Activated CD4-positive, alpha-beta T cell treated with anti-CD3 and anti-CD28 coated beads, Interleukin-2, amount 10 ng/mL, durations not matched to agents 7 days and 5 days (primary cell): ENCODE measurements at regions not wholly inside any gene's neighbourhood (a gene's known extent, or its start where the extent isn't known, plus 50 kb on each side); places are given as distances from the start of the nearest gene placed in this dataset.

Source experiments
- CTCF ChIA-PET: fragments of 350-600 bp; sonication (Branson Sonifier 250); formaldehyde crosslinking; loops from one replicate; lab custom pipeline; 2021; ENCODE audit warnings: antibody characterized with exemption; lab: Charles Lee
- POLR2A ChIA-PET: fragments of 350-600 bp; sonication (Branson Sonifier 250); formaldehyde crosslinking; loops from one replicate; lab custom pipeline; 2021; ENCODE audit warnings: antibody characterized with exemption; lab: Charles Lee
- DNase-seq: peaks from one replicate; pipeline ENCODE4 v3.0.0-alpha.2; 2020
- H3K27ac Mint-ChIP-seq: one replicate; pipeline ENCODE4 v1.8.0; 2021; ENCODE audit warnings: mild to moderate bottlenecking, moderate library complexity, mixed read lengths
- H3K27me3 Mint-ChIP-seq: one replicate; pipeline ENCODE4 v1.8.0; 2021; ENCODE audit warnings: mixed read lengths
- H3K36me3 Mint-ChIP-seq: one replicate; pipeline ENCODE4 v1.8.0; 2021; ENCODE audit warnings: low read depth, mixed read lengths
- H3K4me1 Mint-ChIP-seq: one replicate; pipeline ENCODE4 v1.8.0; 2021; ENCODE audit warnings: mixed read lengths
- H3K4me3 Mint-ChIP-seq: one replicate; pipeline ENCODE4 v1.8.0; 2021; ENCODE audit warnings: mild to moderate bottlenecking, moderate library complexity, mixed read lengths
- H3K9me3 Mint-ChIP-seq: one replicate; pipeline ENCODE4 v1.8.0; 2021; ENCODE audit warnings: mixed read lengths

GRCh38 chr3:168926426-168926825, 737.1 kb downstream of the MECOM start:
- Mint-ChIP-seq H3K4me3 (no peak overlapping the region), H3K36me3 (no peaks in the 10 kb centered on the region), H3K4me1 (no peaks in the 10 kb centered on the region), H3K27ac (no peak overlapping the region), H3K9me3 (no peaks in the 10 kb centered on the region), H3K27me3 (no peaks in the 10 kb centered on the region)
- DNase-seq: no peak
- ChIA-PET POLR2A (no interaction called here), CTCF (no interaction called here)

GRCh38 chr3:168925568-168925967, 737.9 kb downstream of the MECOM start:
- Mint-ChIP-seq H3K27ac (no peak overlapping the region), H3K4me3 (no peak overlapping the region)

GRCh38 chr3:168914662-168915061, 748.9 kb downstream of the MECOM start:
- Mint-ChIP-seq H3K27me3 (no peaks in the 10 kb centered on the region), H3K36me3 (no peaks in the 10 kb centered on the region), H3K4me3 (no peak overlapping the region), H3K27ac (no peak overlapping the region), H3K9me3 (no peaks in the 10 kb centered on the region), H3K4me1 (no peaks in the 10 kb centered on the region)
- CTCF ChIA-PET: no interaction called here
- POLR2A ChIA-PET: no interaction called here
- no peak for DNase-seq

More at GRCh38 chr3:168925568-168925967, 737.9 kb downstream of the MECOM start:
- no peaks in the 10 kb centered on the region for H3K36me3 Mint-ChIP-seq
- no peaks in the 10 kb centered on the region for H3K27me3 Mint-ChIP-seq
- POLR2A ChIA-PET: no interaction called here
- no peaks in the 10 kb centered on the region for H3K9me3 Mint-ChIP-seq
- H3K4me1 Mint-ChIP-seq: no peaks in the 10 kb centered on the region
- CTCF ChIA-PET: no interaction called here
- no peak for DNase-seq

- DNase-seq: no peak
- no peak overlapping the region for H3K4me3 Mint-ChIP-seq
- no peaks in the 10 kb centered on the region for H3K9me3 Mint-ChIP-seq
- no peaks in the 10 kb centered on the region for H3K36me3 Mint-ChIP-seq
- no peaks in the 10 kb centered on the region for H3K4me1 Mint-ChIP-seq
- ChIA-PET POLR2A (no interaction called here), CTCF (no interaction called here)
- H3K27me3 Mint-ChIP-seq: no peaks in the 10 kb centered on the region
- no peak overlapping the region for H3K27ac Mint-ChIP-seq
Observed at GRCh38 chr3:168909260-168909659, 754.3 kb downstream of the MECOM start.

GRCh38 chr3:168895419-168895818, 768.1 kb downstream of the MECOM start:
- no peaks in the 10 kb centered on the region for H3K4me1 Mint-ChIP-seq
- no peaks in the 10 kb centered on the region for H3K27me3 Mint-ChIP-seq
- no peak for DNase-seq
- H3K36me3 Mint-ChIP-seq: no peaks in the 10 kb centered on the region
- CTCF ChIA-PET: no interaction called here
- POLR2A ChIA-PET: no interaction called here
- H3K4me3 Mint-ChIP-seq: no peak overlapping the region
- H3K27ac Mint-ChIP-seq: no peak overlapping the region
- no peaks in the 10 kb centered on the region for H3K9me3 Mint-ChIP-seq

GRCh38 chr3:168894214-168894613, 769.3 kb downstream of the MECOM start:
- CTCF ChIA-PET: no interaction called here
- Mint-ChIP-seq H3K27ac (no peak overlapping the region), H3K27me3 (no peaks in the 10 kb centered on the region), H3K4me3 (no peak overlapping the region), H3K4me1 (no peaks in the 10 kb centered on the region), H3K36me3 (no peaks in the 10 kb centered on the region), H3K9me3 (no peaks in the 10 kb centered on the region)
- no peak for DNase-seq
- POLR2A ChIA-PET: no interaction called here

- CTCF ChIA-PET: interaction anchor here (0.6 kb wide), 2 partner anchors 8 to 1585 kb away, joined by 3 to 4 read pairs; no protein-coding TSS in a partner anchor
- no peak for DNase-seq
- Mint-ChIP-seq H3K4me3 (no peak overlapping the region), H3K27ac (no peak overlapping the region), H3K36me3 (no peaks in the 10 kb centered on the region), H3K4me1 (no peaks in the 10 kb centered on the region), H3K27me3 (no peaks in the 10 kb centered on the region), H3K9me3 (no peaks in the 10 kb centered on the region)
- POLR2A ChIA-PET: no interaction called here
Observed at GRCh38 chr3:168889666-168890065, 773.8 kb downstream of the MECOM start.

- Mint-ChIP-seq H3K27ac (no peak overlapping the region), H3K4me3 (no peak overlapping the region), H3K9me3 (no peaks in the 10 kb centered on the region), H3K27me3 (no peaks in the 10 kb centered on the region), H3K36me3 (no peaks in the 10 kb centered on the region), H3K4me1 (no peaks in the 10 kb centered on the region)
- DNase-seq: no peak
- CTCF ChIA-PET: no interaction called here
- POLR2A ChIA-PET: no interaction called here
Observed at GRCh38 chr3:168888781-168889180, 774.7 kb downstream of the MECOM start.

GRCh38 chr3:168885028-168885427, 778.5 kb downstream of the MECOM start:
- H3K36me3 Mint-ChIP-seq: no peaks in the 10 kb centered on the region
- no peaks in the 10 kb centered on the region for H3K27me3 Mint-ChIP-seq
- H3K9me3 Mint-ChIP-seq: no peaks in the 10 kb centered on the region
- CTCF ChIA-PET: no interaction called here
- DNase-seq: no peak
- no peak overlapping the region for H3K27ac Mint-ChIP-seq
- H3K4me3 Mint-ChIP-seq: no peak overlapping the region
- H3K4me1 Mint-ChIP-seq: no peaks in the 10 kb centered on the region
- POLR2A ChIA-PET: no interaction called here

GRCh38 chr3:168884353-168884903, 779.1 kb downstream of the MECOM start:
- H3K36me3 Mint-ChIP-seq: no peaks in the 10 kb centered on the region
- ChIA-PET CTCF (no interaction called here), POLR2A (no interaction called here)
- H3K4me3 Mint-ChIP-seq: no peak overlapping the region
- DNase-seq: no peak
- no peaks in the 10 kb centered on the region for H3K4me1 Mint-ChIP-seq
- H3K27me3 Mint-ChIP-seq: no peaks in the 10 kb centered on the region
- no peaks in the 10 kb centered on the region for H3K9me3 Mint-ChIP-seq
- H3K27ac Mint-ChIP-seq: no peak overlapping the region

- Mint-ChIP-seq H3K36me3 (no peaks in the 10 kb centered on the region), H3K4me3 (no peak overlapping the region), H3K9me3 (no peaks in the 10 kb centered on the region), H3K4me1 (no peaks in the 10 kb centered on the region), H3K27ac (no peak overlapping the region), H3K27me3 (no peaks in the 10 kb centered on the region)
- CTCF ChIA-PET: no interaction called here
- DNase-seq: no peak
- POLR2A ChIA-PET: no interaction called here
Observed at GRCh38 chr3:168883145-168883544, 780.4 kb downstream of the MECOM start.

- POLR2A ChIA-PET: no interaction called here
- no peak overlapping the region for H3K27ac Mint-ChIP-seq
- no peak overlapping the region for H3K4me3 Mint-ChIP-seq
- H3K27me3 Mint-ChIP-seq: no peaks in the 10 kb centered on the region
- CTCF ChIA-PET: no interaction called here
- DNase-seq: no peak
- H3K4me1 Mint-ChIP-seq: no peaks in the 10 kb centered on the region
- H3K9me3 Mint-ChIP-seq: no peaks in the 10 kb centered on the region
- no peaks in the 10 kb centered on the region for H3K36me3 Mint-ChIP-seq
Observed at GRCh38 chr3:168881804-168882203, 781.7 kb downstream of the MECOM start.

GRCh38 chr3:168878655-168879054, 782.9 kb upstream of the GOLIM4 start:
- Mint-ChIP-seq H3K4me1 (no peaks in the 10 kb centered on the region), H3K27ac (no peak overlapping the region), H3K36me3 (no peaks in the 10 kb centered on the region), H3K9me3 (no peaks in the 10 kb centered on the region), H3K27me3 (no peaks in the 10 kb centered on the region), H3K4me3 (no peak overlapping the region)
- CTCF ChIA-PET: no interaction called here
- DNase-seq: no peak
- POLR2A ChIA-PET: no interaction called here

GRCh38 chr3:168877899-168878298, 782.2 kb upstream of the GOLIM4 start:
- Mint-ChIP-seq H3K27me3 (no peaks in the 10 kb centered on the region), H3K27ac (no peak overlapping the region), H3K36me3 (no peaks in the 10 kb centered on the region), H3K9me3 (no peaks in the 10 kb centered on the region), H3K4me3 (no peak overlapping the region), H3K4me1 (no peaks in the 10 kb centered on the region)
- ChIA-PET CTCF (no interaction called here), POLR2A (no interaction called here)
- DNase-seq: no peak
